HG02610 (cell line): ENCODE measurements at regions not wholly inside any gene's neighbourhood (a gene's known extent, or its start where the extent isn't known, plus 50 kb on each side); places are given as distances from the start of the nearest gene placed in this dataset.
"Not testable (repeated sequence)": the region's sequence is repeated elsewhere in the genome, so short reads cannot be mapped to it uniquely, and the experiment has no call there.

ENCODE experiments used
- ATAC-seq: cut with Tn5 transposase; IDR thresholded peaks from one replicate; pipeline ENCODE4 v1.9.1; 2021; ENCODE audit warnings: mild to moderate bottlenecking, moderate library complexity; ENCODE audit not compliant: unreplicated experiment

DNA sequence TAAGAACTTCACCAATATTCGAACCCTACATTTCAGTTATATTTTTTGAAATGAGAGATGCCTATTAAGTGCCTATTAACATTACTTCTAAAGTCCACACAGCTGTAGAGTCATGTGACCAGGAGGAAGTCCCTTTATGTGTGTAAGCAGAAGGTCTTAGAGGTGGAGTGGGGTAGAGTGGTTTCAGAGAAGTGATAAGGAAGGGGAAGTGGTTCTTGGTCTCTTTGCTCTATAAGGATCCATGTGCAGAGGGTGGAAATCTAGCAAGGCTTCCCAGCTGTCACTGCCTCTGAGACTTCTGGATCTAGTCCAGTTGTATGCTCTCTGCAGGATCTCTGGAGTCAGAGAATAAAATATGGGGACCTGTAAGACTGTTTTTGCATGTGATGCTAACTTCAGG is 673.9 kb downstream of the FLRT2 start:
- no peak for ATAC-seq

DNA sequence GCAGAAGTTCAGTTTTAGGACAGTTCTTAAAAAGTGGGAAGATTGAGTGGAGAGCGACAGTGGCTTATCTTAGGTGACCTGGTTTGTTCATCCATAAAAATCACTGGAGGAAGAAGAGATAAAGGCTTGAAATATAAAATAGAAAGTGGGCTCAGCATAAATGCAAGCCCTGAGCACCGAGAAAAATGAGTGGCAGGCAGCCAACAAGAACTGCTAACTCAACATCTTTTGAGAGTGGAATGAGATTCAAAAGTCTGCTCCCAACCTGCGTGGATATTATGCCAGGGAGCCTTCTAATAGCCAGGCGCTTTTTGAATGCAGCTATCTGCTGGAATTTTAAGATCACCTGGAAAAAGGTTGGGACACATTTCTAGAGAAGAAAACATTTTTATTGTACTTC is 666.5 kb downstream of the FLRT2 start:
- ATAC-seq, result no peak

DNA sequence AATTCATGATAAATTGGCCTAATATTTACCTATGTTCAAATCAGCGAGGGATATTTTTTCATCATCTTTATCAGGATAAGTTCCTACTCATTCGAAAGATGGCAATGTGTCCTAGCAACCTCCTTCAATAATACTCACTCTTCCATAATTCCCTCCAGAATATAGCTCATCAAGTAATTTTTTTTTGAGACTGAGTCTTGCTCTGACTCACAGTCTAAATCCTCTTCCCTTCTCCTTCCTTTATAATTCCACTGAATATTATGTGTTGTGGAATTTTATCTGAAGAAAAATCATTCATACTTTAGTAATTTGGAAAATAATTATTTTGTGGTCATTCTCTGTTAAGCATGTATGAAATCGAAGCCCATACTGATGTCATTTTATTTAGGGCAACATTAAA is 663.8 kb downstream of the FLRT2 start:
- no peak for ATAC-seq

DNA sequence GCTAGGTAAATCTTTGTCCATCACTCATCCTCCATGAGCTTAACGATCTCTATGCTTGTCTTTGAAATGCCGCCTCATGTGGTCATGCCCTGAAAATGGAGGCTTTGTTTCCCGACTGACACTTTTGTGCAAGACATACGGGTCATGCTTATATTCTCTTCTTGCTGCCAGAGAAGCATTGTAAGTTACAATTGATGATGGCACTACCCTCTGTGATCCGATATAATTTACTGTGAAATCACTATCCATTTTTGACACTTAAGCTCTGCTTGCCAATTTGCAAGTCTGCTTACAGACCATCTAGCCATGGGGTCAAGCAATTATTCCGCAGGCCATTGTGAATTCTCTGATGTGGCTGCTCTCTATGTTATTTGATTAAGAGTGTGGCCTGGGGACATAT is 650.0 kb downstream of the FLRT2 start:
- ATAC-seq, result no peak

DNA sequence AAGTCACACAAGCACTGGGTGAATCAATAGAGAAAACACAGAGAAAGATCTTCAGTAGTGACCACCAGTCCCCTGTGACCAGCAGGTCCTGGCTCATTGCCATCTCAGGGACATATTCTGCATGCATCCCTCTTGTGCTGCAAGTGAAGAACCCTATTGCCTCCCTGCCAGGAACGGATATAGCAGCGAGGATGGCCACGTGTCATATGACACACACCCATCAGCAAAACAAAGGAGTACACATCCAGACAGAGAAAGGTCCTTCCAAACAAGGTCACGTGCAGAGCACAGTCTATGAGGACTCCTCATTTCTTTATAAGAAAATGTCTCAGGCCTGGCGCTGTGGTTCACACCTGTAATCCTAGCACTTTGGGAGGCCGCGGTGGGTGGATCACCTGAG is 638.4 kb downstream of the FLRT2 start:
- no peak for ATAC-seq

DNA sequence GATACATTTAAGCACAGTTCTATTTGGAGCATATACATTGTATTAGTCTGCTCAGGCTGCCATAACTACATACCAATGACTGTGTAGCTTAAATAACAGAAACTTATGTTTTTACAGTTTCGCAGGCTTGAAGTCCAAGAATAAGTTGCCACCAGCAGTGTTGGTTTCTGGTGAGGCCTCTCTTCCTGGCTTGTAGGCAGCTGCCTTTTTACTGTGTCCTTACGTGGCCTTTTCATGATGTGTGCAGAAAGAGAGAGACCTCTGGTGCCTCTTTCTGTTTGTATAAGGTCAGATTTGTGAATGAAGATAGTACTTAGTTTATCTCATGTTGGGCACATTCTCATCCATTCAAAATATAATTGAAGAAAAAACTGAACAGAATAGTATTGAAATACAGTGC is 636.6 kb downstream of the FLRT2 start:
- ATAC-seq, result no peak

DNA sequence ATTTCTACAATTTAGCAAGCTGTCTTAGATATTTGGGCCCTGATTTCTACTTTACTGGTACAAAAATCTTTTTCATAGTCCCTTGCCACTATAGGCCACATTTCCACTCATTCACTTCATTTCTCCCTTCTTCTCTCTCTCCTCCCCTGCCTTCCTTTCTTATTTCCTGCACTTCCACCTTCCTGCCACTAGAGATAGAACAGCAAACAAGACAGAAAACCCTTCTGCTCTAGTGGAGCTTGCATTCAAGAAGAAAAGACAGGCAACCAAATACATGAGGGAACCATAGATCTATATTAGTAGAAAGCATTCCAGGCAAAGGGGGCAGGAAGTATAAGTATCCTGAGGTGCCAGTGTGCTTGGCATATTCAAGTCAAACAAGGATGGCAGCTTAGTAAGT is 623.5 kb downstream of the FLRT2 start:
- no peak for ATAC-seq

DNA sequence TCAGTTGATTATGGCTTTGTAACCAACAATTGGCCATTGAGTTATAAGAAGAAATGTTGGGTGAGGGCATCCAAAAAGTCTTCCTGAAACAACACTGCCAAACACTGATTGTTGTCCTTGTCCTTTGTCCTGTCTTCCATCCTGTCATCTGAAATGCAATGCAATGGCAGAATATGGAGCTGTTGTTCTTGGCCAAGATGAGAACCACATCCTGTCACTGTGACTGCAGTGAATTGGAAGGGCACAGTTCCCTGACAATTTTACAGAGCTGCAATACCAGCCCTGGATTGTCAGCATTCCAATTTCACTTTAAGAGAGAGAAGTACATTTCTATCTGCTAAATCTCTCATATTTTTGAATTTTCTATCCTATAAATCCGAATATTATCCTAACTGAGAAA is 613.3 kb downstream of the FLRT2 start:
- no peak for ATAC-seq

DNA sequence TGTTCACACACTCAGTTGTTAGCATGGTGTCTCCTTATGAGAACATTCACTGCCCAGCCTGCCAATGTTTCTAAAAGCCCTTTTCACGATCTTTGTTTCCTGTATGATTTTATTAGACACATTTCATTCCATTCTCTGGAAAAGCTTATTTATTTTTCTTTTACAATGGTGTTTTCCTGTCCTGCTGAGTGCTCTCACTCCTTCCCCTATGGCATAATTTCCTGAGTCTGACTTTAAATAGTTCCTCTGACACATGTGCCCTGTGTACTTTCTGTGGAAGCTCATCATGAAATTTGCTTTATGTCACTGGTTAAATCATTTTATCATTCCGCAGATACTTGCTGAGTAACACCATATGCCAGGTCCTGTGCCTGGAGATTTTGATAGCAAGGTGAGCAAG is 612.0 kb downstream of the FLRT2 start:
- ATAC-seq, result no peak

DNA sequence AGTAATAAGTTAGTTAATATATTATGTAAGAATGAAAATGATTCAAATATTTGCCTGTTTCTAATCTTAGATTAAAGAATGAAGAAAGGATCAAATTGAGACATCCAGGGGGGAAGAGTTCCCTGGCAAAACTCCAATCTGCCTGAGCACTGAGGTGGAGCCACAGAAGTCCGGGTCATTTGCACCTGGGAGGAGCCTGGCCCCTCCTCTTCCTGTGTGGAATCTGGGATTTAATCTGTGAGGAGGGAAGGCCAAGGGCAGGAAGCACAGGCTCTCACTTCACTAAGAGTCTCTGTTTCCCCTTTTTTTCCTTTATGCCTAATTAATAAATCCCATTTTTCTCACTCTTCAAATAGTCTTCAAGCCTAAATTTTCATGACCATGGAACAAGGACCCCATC is 599.5 kb downstream of the FLRT2 start:
- no peak for ATAC-seq

DNA sequence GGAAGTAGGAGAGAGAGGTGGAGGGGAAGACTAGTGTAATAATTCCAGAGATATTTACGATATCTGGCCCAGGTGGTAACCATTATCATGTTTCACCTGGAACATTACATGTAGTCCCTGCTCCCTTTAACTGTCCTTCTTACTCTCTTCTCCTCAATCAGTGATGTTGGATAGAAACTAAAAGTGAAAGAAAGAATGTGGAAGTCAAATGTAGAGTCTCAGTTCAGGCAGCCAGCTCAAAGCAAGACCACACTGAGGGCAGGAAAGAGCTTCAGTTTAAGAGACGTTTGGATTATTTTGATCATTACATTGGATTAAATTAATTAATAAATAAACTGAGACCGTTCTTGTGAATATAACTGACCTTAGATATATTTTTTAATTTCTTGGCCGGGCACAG is 594.4 kb downstream of the FLRT2 start:
- ATAC-seq, result no peak

DNA sequence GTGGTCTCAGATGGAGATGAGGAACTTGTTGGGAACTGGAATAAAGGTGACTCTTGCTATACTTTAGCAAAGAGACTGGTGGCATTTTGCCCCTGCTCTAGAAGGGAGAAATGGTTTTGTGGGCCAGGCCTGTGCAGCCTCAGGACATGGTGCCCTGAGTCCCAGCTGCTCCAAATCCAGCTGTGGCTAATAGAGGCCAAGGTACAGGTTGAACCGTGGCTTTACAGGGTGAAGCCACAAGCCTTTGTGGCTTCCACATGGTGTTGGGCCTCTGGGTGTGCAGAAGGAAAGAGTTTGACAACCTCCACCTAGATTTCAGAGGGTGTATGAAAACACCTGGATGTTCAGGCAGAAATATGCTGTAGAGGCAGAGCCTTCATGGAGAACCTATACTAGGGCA is 586.0 kb downstream of the FLRT2 start:
- ATAC-seq, result no peak

DNA sequence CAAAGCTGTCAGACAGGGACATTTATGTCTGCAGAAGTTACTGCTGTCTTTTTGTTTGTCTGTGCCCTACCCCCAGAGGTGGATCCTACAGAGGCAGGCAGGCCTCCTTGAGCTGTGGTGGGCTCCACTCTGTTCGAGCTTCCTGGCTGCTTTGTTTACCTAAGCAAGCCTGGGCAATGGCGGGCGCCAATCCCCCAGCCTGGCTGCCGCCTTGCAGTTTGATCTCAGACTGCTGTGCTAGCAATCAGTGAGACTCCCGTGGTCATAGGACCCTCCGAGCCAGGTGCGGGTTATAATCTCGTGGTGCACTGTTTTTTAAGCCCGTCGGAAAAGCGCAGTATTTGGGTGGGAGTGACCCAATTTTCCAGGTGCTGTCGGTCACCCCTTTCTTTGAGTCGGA is 580.9 kb downstream of the FLRT2 start:
- not testable (repeated sequence) for ATAC-seq

DNA sequence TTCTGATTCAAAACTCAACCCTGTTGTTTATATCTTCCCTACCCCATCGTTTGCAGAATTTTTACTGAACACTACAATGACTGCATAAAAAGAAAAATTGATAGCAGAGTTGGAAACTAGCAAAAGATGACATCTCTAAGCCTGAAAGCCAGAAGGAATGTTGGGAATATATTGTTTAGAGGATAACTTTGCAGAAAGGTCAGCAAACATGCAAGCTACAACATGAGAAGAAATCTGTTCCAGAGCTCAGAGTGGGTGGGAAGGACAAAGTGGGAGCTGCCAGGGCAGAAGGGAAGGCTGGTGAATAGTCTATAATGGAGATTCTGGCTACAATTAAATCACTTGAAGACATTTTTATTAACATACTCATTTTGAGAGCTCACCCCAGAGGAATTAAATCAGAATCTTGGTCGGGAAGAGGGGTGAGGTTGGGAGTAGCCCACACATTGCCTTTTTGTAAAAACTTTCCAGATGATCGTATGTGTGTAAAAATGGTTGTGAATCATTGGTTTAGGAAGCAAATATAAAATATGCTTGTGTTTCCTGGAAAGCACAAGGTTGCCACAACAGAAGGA is 574.8 kb downstream of the FLRT2 start:
- no peak for ATAC-seq

DNA sequence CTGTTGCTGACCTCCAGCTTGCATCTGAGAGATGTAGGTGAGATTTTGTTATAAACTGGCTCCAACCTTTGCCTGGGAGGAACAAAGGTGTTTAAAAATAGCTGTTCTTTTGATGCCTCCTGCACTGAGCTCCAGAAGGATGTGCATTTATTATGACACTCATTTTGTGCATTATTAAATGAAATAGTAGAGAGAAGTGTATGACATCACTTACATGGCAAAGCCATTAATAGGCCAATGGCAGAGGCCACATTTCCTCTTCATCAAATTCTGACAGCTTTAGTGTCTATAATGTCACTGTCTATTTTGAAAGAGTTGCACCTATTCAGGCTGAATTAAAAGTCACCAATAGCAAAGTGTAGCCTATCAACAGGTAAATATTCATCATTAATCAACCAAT is 564.6 kb downstream of the FLRT2 start:
- ATAC-seq, result no peak

DNA sequence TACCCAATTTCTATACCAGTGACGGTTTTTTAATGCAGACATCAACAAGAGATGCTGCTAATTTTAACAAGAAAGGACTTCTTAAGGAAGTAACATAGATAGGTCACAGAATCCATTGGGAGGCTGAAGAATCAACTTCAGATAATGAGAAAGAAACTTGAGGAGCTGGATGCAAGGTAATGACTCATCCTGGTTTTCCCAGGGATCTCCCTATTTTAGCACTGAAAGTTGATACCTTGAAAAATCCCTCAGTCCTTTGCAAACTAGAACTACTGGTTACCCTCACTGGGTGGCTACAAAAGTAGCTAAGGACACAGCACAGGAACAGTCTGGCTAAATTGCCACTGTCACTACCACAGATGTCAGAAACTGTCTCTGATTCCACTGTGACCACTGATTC is 561.9 kb downstream of the FLRT2 start:
- ATAC-seq, result no peak

DNA sequence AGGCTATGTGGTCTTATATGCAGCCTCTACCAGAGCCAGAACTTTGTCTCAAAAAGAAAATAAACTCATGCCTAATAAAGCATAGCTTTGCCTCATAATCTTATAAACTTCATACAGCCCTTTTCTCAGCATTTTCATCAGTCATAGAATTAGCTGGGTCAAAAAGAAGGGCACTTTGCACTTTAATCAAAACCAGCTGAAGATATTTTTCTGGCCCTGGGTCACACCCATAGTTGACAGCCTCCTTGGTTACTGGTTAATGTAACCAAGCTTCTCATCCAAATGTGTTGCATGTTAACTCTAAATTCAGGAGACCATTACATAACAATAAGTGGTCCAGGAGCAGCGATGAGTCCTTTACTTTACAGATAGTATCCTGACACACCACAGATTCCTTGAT is 558.2 kb downstream of the FLRT2 start:
- ATAC-seq, result no peak

DNA sequence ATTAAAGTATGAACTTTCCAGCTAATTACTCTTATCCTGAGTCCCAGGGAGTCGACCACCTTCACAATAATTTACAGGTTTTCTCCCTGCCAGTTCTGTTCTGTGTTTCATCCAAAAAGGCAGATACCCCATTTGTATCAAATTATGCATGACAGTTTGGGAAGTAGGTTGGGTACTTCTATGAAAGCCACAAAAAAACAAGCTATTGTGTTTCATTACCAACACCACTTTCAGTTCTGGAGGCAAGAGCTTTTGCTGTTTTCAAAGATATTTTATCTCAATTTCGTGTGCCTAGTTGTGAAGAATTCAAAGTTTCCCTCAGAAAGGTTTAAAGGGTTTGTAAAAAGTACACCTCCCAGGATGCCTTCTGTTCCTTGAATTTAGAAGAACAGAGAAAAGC is 557.4 kb downstream of the FLRT2 start:
- ATAC-seq, result no peak

DNA sequence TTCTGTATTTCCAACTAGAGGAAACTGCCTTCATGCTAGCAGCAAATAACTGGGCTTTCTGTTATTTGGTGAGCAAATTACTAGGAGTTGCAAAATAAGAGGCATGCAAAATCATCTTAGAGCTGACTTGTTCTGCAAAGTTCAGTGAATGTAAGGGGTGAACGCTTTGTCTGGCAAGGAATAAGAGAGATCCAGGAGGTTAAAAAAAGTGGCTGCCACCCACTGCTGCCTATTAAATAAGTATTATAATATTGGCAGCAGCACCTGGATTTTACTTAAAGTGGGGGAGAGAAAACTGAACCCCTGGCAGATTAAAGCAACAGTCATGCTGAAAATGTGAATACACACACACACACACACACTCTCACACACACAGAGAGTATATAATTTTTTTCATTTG is 557.0 kb downstream of the FLRT2 start:
- ATAC-seq, result no peak

DNA sequence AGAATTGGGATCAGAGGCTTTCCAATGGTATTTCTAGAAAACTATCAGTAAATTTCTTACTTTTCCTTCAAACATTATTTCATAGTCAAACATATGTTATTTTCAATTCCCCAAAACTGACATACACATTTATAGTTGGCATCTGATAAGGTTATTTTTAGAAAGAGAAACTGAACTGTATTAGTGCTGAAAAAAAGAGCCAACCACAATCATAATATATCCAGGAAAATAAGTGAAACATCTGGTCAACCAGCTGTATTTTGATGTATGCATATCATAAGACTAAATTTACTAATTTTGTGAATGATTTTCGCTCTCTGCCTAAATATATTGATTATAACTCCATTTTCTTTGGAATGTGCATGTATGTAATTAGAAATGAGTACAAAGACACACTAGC is 554.2 kb downstream of the FLRT2 start:
- no peak for ATAC-seq

DNA sequence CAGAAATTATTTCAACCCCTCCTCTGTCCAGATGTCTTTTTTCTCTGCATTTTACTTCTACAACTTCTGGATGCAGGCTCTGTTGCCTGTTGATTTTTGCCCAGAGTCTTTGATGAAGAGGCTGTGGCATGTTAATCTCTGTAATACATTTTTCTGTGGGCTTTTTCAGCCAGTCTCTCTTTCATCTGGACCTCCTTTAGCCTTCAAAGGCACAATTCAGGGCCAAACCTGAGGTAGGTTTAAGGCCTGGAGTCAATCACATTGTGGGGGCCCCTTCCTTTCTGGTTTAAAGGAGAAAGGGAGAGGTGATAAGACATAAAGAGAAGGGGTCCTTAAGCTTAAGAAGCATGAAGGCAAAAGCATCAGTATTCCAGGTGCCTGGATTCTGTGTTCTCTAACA is 553.7 kb downstream of the FLRT2 start:
- ATAC-seq, result no peak

DNA sequence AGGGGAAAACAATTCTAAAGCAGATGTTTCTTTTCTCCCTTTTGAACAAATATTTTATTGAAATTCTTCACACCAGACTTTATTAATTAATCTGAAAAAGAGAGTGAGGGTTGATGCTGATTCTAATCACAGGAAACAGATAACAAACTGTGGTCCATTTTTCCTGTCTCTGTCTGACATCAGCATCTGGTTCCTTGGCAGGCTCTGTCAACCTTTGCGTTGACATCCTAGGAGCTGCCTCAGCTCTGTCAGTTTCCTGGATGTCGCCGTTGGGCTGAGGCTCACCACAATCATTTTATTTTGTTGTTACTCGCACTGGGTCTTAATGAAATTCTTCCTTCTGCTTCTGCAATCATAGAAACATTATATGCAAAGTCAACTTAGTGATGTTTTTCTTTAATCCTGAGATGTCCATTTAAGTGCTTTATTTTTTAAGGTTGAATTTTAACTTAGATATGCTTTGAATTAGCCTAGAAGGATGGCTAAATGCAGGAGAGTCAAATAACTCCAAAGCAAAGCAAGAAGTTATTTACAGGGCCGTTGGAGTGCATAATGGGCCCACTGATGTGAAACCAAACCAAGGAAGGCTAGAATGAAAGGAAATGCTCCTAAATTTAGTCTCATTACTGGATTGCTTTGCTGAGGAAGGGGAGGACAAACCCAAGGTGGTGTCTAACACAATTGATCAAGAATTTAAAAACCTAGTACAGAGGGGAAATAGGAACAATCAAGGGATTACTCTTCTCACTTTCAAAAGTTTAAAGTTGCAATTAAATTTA is 542.4 kb downstream of the FLRT2 start:
- no peak for ATAC-seq

DNA sequence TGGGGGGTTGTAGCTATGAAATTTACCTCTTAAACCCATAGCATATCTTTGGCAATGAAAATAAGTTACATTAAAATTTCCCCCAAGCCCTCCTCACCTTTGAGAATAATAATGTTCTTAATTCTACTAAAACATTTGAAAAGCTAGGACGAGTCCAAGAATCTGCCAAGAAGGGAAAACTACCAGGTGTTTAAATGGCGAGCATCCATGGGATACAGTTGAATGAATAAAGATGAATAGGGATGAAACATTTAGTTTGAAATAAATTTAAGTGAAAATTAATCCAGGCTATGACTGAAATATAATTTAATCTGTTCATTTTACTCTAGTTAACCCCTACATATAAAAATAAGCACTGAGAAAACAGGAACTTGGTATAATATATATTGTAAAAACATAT is 536.7 kb downstream of the FLRT2 start:
- no peak for ATAC-seq
